Endothelial cell of umbilical vein (primary cell): ENCODE measurements at regions not wholly inside any gene's neighbourhood (a gene's known extent, or its start where the extent isn't known, plus 50 kb on each side); places are given as distances from the start of the nearest gene placed in this dataset.

Experiments
- BruUV-seq: library from RNA; stranded (reverse); fragments of 400-500 nt; replicated peaks from 2 replicates; lab custom pipeline; 2021; lab: Mats Ljungman, UMichigan
- CTCF ChIA-PET: fragments of 300-600, 350-600 bp; sonication (Branson Sonifier 250); formaldehyde crosslinking; loops from one replicate; lab custom pipeline; 2021; ENCODE audit warnings: antibody characterized with exemption, inconsistent platforms; lab: Charles Lee
- POLR2A ChIA-PET: fragments of 300-600, 350-600 bp; sonication (Branson Sonifier 250); formaldehyde crosslinking; loops from one replicate; lab custom pipeline; 2021; ENCODE audit warnings: antibody characterized with exemption, inconsistent platforms; lab: Charles Lee
- DNase-seq: peaks from one replicate; pipeline ENCODE4 v3.0.0-alpha.2; 2011; ENCODE audit warnings: low read depth, low spot score
- FAIRE-seq: peaks from 2 replicates; lab custom pipeline; 2011; peaks lifted over from hg19 to GRCh38; lab: Jason Lieb, UNC
- H2AFZ ChIP-seq: 2 replicates; pipeline ENCODE4 v1.6.0; 2012; ENCODE audit warnings: low read depth, low read length, control low read depth, inconsistent platforms
- H3K27ac ChIP-seq: 2 replicates; pipeline ENCODE4 v1.5.1; 2011; ENCODE audit warnings: low read depth, mild to moderate bottlenecking, control low read depth, low read length, moderate library complexity; ENCODE audit not compliant: insufficient read depth
- H3K27me3 ChIP-seq, 2 experiments: 2 replicates each; pipeline versions ENCODE4 v1.6.0 to v1.6.1; 2011; ENCODE audit warnings: low read length in 2 of 2, mixed read lengths in 1 of 2; ENCODE audit not compliant: control insufficient read depth in 2 of 2, insufficient read depth in 2 of 2
- H3K36me3 ChIP-seq, 2 experiments: 2 replicates in 1 of 2; 3 replicates in 1 of 2; pipeline ENCODE4 v1.5.1; 2011; ENCODE audit warnings: low read length in 2 of 2, mild to moderate bottlenecking in 1 of 2, moderate library complexity in 1 of 2; ENCODE audit not compliant: control insufficient read depth in 2 of 2, insufficient read depth in 2 of 2; ENCODE audit errors: extremely low read depth in 1 of 2
- H3K4me1 ChIP-seq: 3 replicates; pipeline ENCODE4 v1.5.1; 2011; ENCODE audit warnings: mild to moderate bottlenecking, low read length; ENCODE audit not compliant: control insufficient read depth, insufficient read depth; ENCODE audit errors: extremely low read depth
- H3K4me2 ChIP-seq: 2 replicates; pipeline ENCODE4 v1.6.1; 2011; ENCODE audit warnings: low read length, control low read depth, mixed read lengths; ENCODE audit not compliant: insufficient read depth
- H3K4me3 ChIP-seq, 3 experiments: fragments of 200-600 bp in 1 of 3; sonication (generic), shearing (Covaris generic) in 1 of 3; replicated peaks in 1 of 3; 2 replicates each; pipeline ENCODE4 v1.5.1; 2011 to 2016; ENCODE audit warnings: control low read depth in 3 of 3, low read length in 3 of 3, mild to moderate bottlenecking in 2 of 3, inconsistent platforms in 1 of 3, low read depth in 1 of 3, moderate library complexity in 1 of 3; ENCODE audit not compliant: insufficient read depth in 1 of 3
- H3K79me2 ChIP-seq: 2 replicates; pipeline ENCODE4 v1.6.0; 2012; ENCODE audit warnings: low read length, inconsistent platforms; ENCODE audit not compliant: control insufficient read depth, insufficient read depth
- H3K9ac ChIP-seq: replicated peaks from 2 replicates; pipeline ENCODE3; 2011; ENCODE audit warnings: low read length, control low read depth; ENCODE audit not compliant: insufficient read depth; ENCODE audit errors: extremely low read depth
- H3K9me1 ChIP-seq: replicated peaks from 3 replicates; pipeline ENCODE4 v1.6.0; 2011; ENCODE audit warnings: mild to moderate bottlenecking, low read length; ENCODE audit not compliant: control insufficient read depth, insufficient read depth; ENCODE audit errors: extremely low read depth
- H3K9me3 ChIP-seq: replicated peaks from 2 replicates; pipeline ENCODE4 v1.5.1; 2012; ENCODE audit warnings: low read length, inconsistent platforms; ENCODE audit not compliant: control insufficient read depth, insufficient read depth
- H4K20me1 ChIP-seq: replicated peaks from 2 replicates; pipeline ENCODE3; 2011; ENCODE audit warnings: mild to moderate bottlenecking, low read length; ENCODE audit not compliant: control insufficient read depth, insufficient read depth; ENCODE audit errors: extremely low read depth
- EZH2 ChIP-seq: IDR thresholded peaks from 2 replicates; pipeline ENCODE4 v1.6.1; 2012; ENCODE audit warnings: borderline replicate concordance, low read depth, mild to moderate bottlenecking, moderate library complexity, low read length, inconsistent platforms; ENCODE audit not compliant: severe bottlenecking
- FOS ChIP-seq: IDR thresholded peaks from 2 replicates; pipeline ENCODE4 v1.6.1; 2011; ENCODE audit warnings: mild to moderate bottlenecking, low read length, moderate library complexity, borderline replicate concordance; ENCODE audit not compliant: insufficient read depth
- GATA2 ChIP-seq: IDR thresholded peaks from 2 replicates; pipeline ENCODE4 v1.7.0; 2011; ENCODE audit warnings: low read depth, mild to moderate bottlenecking, moderate library complexity, mixed read lengths, low read length; ENCODE audit not compliant: insufficient read length, insufficient read depth
- JUN ChIP-seq: IDR thresholded peaks from 2 replicates; pipeline ENCODE4 v1.6.1; 2011; ENCODE audit warnings: borderline replicate concordance, low read depth; ENCODE audit not compliant: insufficient read length, insufficient read depth
- MAX ChIP-seq: IDR thresholded peaks from 2 replicates; pipeline ENCODE4 v1.6.1; 2011; ENCODE audit not compliant: insufficient read depth, insufficient read length
- MYC ChIP-seq: IDR thresholded peaks from one replicate; pipeline ENCODE4 v1.6.1; 2011; ENCODE audit warnings: mild to moderate bottlenecking, low read depth, low read length
- POLR2A ChIP-seq: IDR thresholded peaks from 2 replicates; pipeline ENCODE4 v1.6.1; 2012; ENCODE audit warnings: low read depth, mild to moderate bottlenecking, control low read depth, low read length
- POLR2AphosphoS5 ChIP-seq: IDR thresholded peaks from 2 replicates; pipeline ENCODE4 v1.6.1; 2012; ENCODE audit warnings: low read depth, mild to moderate bottlenecking, control low read depth, low read length, moderate library complexity; ENCODE audit not compliant: insufficient read depth
- dilution Hi-C: fragments of 300-500 bp; cut with MboI; formaldehyde crosslinking; loops from one replicate; pipeline ENCODE4 v1.15.0; 2019; ENCODE audit warnings: low sequenced_read_pairs; ENCODE audit not compliant: extremely low pct_ligation_motif_present
- intact Hi-C: fragments of 100-400 bp; cut with micrococcal nuclease; formaldehyde crosslinking; loops from one replicate; pipeline ENCODE4 v1.10.0; 2022

GRCh38 chr2:153027533-153027932, 309.1 kb downstream of the ARL6IP6 start:
- Histone ChIP-seq H4K20me1 (no peaks in the 10 kb centered on the region), H2AFZ (no peak overlapping the region), H3K9me1 (no peaks in the 10 kb centered on the region), H3K9me3 (peaks cover 3% of the 10 kb centered on the region), H3K4me2 (no peak overlapping the region), H3K4me3 (no peak overlapping the region), H3K36me3 (no peaks in the 10 kb centered on the region), H3K4me1 (no peaks in the 10 kb centered on the region), H3K27ac (no peak overlapping the region), H3K9ac (no peak overlapping the region), H3K79me2 (no peaks in the 10 kb centered on the region), H3K27me3 (no peaks in the 10 kb centered on the region)
- FAIRE-seq = no peak
- intact Hi-C loops (no loop called here), dilution Hi-C loops (no loop called here)
- CTCF ChIA-PET = no interaction called here
- no TSS peak for BruUV-seq
- no peak for DNase-seq
- POLR2A ChIA-PET = no interaction called here
- TF ChIP-seq GATA2 (no peak), POLR2AphosphoS5 (no peak), FOS (no peak)

GRCh38 chr2:153020201-153020600, 301.8 kb downstream of the ARL6IP6 start:
- no peaks in the 10 kb centered on the region for H3K4me1 ChIP-seq
- BruUV-seq = no TSS peak
- no peak overlapping the region for H2AFZ ChIP-seq
- H3K9me1 ChIP-seq = no peaks in the 10 kb centered on the region
- no peaks in the 10 kb centered on the region for H4K20me1 ChIP-seq
- POLR2A ChIA-PET = no interaction called here
- TF ChIP-seq JUN (no peak), MAX (no peak), EZH2 (no peak), FOS (no peak), POLR2AphosphoS5 (no peak), MYC (no peak), GATA2 (no peak), POLR2A (no peak)
- no peak overlapping the region for H3K4me3 ChIP-seq
- no peak for FAIRE-seq
- H3K36me3 ChIP-seq = no peaks in the 10 kb centered on the region
- no peaks in the 10 kb centered on the region for H3K27me3 ChIP-seq
- no peak for DNase-seq
- no peaks in the 10 kb centered on the region for H3K9me3 ChIP-seq
- no peaks in the 10 kb centered on the region for H3K79me2 ChIP-seq
- no peak overlapping the region for H3K4me2 ChIP-seq
- intact Hi-C loops (no loop called here), dilution Hi-C loops (no loop called here)
- CTCF ChIA-PET = no interaction called here
- no peak overlapping the region for H3K9ac ChIP-seq
- no peak overlapping the region for H3K27ac ChIP-seq
